NCI-H446 treated with DMSO at 0.1 percent for 48 hours (cell line): ENCODE measurements at regions not wholly inside any gene's neighbourhood (a gene's known extent, or its start where the extent isn't known, plus 50 kb on each side); places are given as distances from the start of the nearest gene placed in this dataset.
"Not testable (repeated sequence)": the region's sequence is repeated elsewhere in the genome, so short reads cannot be mapped to it uniquely, and the experiment has no call there.

ENCODE experiments used
- DNase-seq: peaks from one replicate; lab custom pipeline; 2025; lab: John Stamatoyannopoulos, UW

GRCh38 chr11:116698080-116698479 lies 74.7 kb downstream of the BUD13 start:
- DNase-seq, result no peak

- DNase-seq, result no peak
Observed at GRCh38 chr11:116697639-116698038, 75.1 kb downstream of the BUD13 start.

DNA sequence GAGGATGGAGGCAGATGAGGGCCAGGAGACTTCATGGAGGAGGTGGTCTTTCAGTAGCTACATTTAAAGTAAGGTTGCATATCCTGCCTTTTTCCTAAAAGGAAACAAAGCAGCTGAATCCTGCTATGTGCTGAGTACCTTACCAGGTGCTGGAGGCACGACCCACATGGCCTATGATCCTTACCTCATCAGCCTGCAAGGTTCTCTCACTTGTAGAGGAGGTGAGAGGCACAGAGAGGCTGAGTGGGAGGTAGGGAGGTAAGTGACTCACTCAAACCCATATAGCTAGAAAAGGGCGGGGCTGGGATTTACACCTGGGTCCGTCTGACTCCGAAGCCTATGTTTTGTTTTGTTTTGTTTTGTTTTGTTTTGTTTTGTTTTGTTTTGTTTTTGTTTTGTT lies 75.8 kb downstream of the BUD13 start:
- DNase-seq, result no peak

GRCh38 chr11:116696381-116696941 lies 76.3 kb downstream of the BUD13 start:
- DNase-seq, result no peak

DNA sequence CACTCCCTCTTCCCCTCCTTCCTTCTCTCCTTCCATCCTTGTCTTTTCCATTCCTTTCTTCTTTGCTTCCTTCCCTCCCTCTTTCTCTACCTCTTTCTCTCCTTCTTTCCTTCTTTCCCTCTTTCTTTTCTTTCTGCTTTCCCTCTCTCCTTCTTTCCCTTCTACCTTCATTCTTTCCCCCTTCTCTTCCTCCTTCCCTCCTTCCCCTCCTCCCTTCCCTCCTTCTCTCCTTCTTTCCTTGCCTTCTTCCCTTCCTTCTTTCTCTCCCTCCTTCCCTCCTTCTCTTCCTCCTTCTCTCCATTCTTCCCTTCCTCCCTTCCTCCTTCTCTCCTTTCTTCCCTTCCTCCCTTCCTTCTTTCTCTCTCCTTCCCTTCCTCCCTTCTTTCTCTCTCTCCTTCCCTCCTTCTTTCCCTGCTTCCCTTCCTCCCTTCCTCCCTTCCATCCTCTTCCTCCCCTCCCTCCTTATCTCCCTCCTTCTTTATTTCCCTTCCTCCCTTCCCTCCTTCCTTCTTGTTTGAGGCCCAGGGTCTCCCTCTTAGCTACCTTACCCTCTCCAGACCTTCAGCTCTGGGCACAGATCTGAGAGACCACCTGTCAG lies 77.0 kb downstream of the BUD13 start:
- DNase-seq, result no peak

DNA sequence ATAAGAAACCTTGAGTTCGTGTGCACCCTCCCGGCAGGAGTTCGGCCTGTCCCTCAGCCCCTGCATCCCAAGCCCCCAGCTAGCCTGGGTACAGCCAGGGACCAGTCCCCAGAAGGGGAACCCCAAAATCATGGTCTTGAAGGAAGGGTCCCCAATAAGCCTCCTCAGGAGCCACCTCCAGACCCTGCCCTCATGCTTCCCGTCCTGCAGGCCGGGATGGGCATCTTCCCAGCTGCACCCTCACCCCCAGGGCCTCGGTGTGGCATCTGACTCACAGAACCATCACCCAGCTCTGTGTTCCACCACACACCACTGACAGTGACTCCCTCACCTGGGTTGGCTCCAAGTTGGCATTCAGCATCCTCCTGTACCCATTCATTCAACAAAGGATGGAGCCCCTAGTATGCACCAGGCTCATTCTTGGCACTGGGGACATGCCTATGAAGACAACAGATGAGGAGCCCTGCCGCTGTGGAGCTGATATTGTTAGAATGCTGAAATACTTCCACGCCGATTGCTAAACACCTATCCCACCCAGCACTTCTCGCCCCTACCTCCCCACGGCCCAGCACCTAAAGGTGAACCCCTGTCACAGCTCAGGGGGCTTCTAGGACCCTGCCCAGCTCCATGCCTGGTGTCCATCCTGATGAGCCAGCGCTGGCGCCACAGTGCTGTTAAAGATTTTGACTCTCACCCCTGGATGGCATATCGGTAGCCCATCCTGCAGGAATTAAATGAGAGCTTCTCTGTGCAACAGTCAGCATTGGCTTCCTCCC lies 77.8 kb downstream of the BUD13 start:
- no peak for DNase-seq

GRCh38 chr11:116694349-116694725 lies 78.5 kb downstream of the BUD13 start:
- no peak for DNase-seq

- no peak for DNase-seq
Observed at GRCh38 chr11:116693593-116694348, 79.0 kb downstream of the BUD13 start.

- DNase-seq, result no peak
Observed at GRCh38 chr11:116693102-116693570, 79.7 kb downstream of the BUD13 start.

DNA sequence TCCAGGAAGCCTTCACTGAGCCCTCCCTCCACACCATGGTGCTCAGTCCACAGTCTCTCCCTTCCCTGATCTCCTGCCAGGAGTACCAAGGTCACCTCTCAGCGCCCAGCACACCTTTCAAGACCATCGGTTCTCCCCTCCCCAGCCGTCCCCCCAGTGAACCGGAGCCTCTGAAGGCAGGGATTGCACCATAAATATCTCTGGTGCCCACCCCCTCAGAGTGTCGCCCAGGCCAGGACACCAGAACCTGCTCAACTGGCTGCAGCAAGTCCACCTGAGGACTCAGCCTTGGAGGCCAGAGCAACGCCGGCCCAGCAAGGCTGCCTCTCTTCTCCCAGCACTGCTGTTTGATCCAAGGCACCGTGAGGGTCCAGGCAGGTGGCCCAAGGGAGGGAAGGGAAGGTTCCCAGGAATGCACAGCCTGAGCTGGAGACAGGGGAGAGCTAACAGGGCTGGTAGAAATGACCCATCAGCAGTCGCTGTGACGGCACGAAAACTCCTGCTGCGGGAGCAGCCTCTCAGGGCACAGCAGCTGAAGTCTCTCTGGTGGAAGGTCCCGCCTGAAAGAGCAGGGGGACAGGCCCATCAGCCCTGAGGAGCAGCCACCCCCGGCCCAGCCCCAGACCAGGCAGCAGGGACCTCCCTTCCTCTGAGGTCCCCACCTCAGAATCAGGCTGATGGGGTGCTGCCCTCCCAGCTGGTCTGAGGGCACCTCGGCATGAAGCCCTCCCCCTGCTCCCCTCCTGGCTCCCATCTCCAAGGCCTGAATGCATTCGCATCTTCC lies 80.3 kb downstream of the BUD13 start:
- no peak for DNase-seq

GRCh38 chr11:116691771-116692177 lies 81.0 kb downstream of the BUD13 start:
- DNase-seq, result peak; percentile 1

DNA sequence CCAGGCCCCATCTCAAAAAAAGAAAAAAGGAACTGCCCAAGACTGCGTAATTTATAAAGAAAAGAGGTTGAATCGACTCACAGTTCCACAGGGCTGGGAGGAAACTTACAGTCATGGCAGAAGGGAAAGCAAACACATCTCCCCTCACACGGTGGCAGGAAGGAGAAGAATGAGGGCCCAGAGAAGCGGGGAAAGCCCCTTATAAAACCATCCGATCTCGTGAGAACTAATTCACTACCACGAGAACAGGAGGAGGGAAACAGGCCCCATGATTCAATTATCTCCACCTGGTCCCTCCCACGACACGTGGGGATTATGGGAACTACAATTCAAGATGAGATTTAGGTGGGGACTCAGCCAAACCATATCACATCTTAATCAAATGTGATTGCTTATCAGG lies 82.2 kb downstream of the BUD13 start:
- no peak for DNase-seq

- no peak for DNase-seq
Observed at GRCh38 chr11:116689413-116690127, 83.2 kb downstream of the BUD13 start.

GRCh38 chr11:116688202-116688540 lies 84.6 kb downstream of the BUD13 start:
- no peak for DNase-seq

DNA sequence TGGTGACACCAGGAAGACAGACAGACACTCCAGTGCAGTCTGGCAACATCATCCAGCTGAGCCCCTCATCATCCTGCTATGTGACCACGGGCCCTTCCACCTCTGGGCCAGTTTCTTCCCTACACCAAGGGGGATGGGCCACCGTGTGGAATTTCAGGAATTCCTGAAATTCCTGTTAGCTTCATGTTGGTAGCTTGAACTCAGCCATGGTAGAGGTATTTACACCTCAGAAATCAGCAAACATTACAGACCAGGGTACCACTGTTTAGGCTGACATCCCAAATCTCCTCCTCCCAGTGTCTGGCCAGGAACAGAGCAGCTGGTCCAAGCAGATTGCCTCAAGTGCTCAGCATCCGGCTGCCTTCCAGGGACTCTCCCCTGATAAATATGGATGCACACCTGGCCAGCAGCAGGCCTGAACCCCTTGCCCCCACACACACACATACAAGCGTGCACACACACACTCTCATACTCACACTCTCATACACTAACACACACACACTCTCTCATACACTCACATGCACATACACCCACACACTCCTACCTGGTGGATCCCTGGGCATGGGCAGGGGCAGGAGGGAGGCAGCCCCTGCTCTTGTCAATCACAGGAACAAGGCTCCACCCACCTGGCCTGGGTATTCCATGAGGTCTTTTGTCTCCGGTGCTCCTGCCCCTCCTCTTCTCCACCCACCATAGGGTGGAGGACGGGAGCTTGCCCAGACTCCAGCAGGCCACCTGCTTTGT lies 85.2 kb downstream of the BUD13 start:
- DNase-seq, result no peak

GRCh38 chr11:116686866-116687265 lies 85.9 kb downstream of the BUD13 start:
- no peak for DNase-seq

GRCh38 chr11:116683982-116684381 lies 88.8 kb downstream of the BUD13 start:
- no peak for DNase-seq

GRCh38 chr11:116680349-116681125 lies 92.2 kb downstream of the BUD13 start:
- no peak for DNase-seq

DNA sequence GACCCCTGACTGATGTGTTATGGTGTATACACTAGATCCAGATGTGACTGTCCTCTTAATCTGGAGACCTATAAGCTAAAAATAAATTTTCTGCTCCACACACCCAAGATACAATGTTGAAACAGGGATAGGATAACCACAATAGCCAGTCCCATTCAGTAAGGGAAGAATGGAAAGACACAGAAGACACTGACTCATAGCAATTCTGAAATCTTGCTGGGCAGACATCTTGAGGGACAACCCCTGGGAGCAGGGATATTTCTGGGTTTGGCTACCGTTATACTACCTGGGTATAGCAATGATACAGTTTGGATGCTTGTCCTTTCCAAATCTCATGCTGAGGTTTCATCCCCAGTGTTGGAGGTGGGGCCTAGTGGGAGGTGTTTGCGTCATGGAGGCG lies 93.9 kb downstream of the BUD13 start:
- DNase-seq, result no peak

GRCh38 chr11:116667318-116667717 lies 105.5 kb downstream of the BUD13 start:
- DNase-seq, result not testable (repeated sequence)
